ENCODE measurements at regions not wholly inside any gene's neighbourhood (a gene's known extent, or its start where the extent isn't known, plus 50 kb on each side); places are given as distances from the start of the nearest gene placed in this dataset.

DNA sequence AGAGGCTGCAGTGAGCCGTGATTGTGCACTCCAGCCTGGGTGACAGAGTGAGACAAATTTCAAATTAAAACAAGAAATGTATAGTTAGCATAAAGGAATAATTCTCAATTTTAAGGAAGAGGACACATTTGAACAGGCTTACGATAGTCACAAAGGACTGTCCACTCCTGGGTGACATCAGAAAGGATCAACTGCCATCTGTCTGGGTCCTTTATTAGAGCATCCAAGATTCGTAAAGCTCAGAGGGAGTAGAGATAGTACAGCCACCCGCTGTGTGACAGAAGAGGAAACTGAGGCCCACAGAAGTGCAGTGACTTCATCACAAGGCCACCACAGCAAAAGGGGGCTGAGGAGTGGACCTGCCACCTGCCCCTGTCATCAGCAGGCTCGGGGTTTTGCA lies 149.3 kb upstream of the RBPJ start:
- Mint-ChIP-seq H3K36me3 (no peaks in the 10 kb centered on the region), H3K27ac (no peak overlapping the region), H3K9me3 (peaks cover 0 to 5% (median 0%) of the 10 kb centered on the region in 7 donors), H3K4me1 (no peaks in the 10 kb centered on the region), H3K4me3 (no peak overlapping the region), H3K27me3 (ENCODE audit: low read depth in 3 of 3) (peaks cover 4 to 13% (median 9%) of the 10 kb centered on the region in 3 donors)
- H2AFZ ChIP-seq (ENCODE audit: insufficient read depth, low read depth, low read length, poor library complexity, severe bottlenecking), result no peak overlapping the region
- no peaks in the 10 kb centered on the region for H3K4me1 ChIP-seq (ENCODE audit: control insufficient read depth in 1 of 2, insufficient read depth in 2 of 2, low read length in 2 of 2)
- no peak overlapping the region for H3K4me3 ChIP-seq (replicated peaks in 1 of 3; ENCODE audit: low read depth in 2 of 3, low read length in 3 of 3)
- H3K9me3 ChIP-seq (replicated peaks in 1 of 2; ENCODE audit: control insufficient read depth in 1 of 2, insufficient read depth in 1 of 2, low read length in 2 of 2), result no peaks in the 10 kb centered on the region
- no peaks in the 10 kb centered on the region for H3K79me2 ChIP-seq (ENCODE audit: insufficient read depth, low read length)
- no peak overlapping the region for H3K4me2 ChIP-seq (replicated peaks; ENCODE audit: extremely low read depth, low read length, poor library complexity, severe bottlenecking)
- no peak overlapping the region for H3K27ac ChIP-seq (ENCODE audit: low read depth in 1 of 2, low read length in 2 of 2)
- WGBS (ENCODE audit: insufficient coverage), result 95% methylated on average over 4 of the region's 5 CpGs
- DNase-seq, result no peak
- H3K9ac ChIP-seq (ENCODE audit: insufficient read depth, low read length, poor library complexity, severe bottlenecking), result no peak overlapping the region
- no peaks in the 10 kb centered on the region for H3K27me3 ChIP-seq (ENCODE audit: control insufficient read depth in 2 of 2, insufficient read depth in 2 of 2, low read length in 2 of 2)
- intact Hi-C loops (cut with micrococcal nuclease), result no loop called here
- no peaks in the 10 kb centered on the region for H4K20me1 ChIP-seq (ENCODE audit: insufficient read depth, low read length)
- no peak for TF ChIP-seq CTCF (IDR thresholded peaks at IDR 0.05)
- no peaks in the 10 kb centered on the region for H3K36me3 ChIP-seq (replicated peaks in 1 of 2; ENCODE audit: control insufficient read depth in 1 of 2, insufficient read depth in 2 of 2, low read length in 2 of 2)

DNA sequence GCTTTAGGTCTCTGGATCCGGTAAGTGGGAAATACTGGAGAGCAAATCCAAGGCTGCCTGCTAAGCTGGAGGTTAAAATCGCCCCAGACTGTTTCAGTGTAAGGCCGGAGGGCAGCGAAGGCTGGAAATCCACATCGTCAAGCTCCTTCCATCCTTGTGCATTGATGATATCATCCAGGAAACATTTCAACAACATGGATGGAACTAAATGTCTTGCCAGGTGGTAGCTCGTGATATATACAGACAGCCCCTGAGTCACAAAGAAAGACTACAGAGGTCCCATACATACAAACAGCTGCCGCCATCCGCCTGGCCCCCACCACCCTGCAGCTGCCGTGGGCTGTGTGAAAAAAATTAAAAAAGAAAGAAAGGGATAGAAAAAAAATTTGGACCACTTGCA lies 148.9 kb upstream of the RBPJ start:
- Histone ChIP-seq H3K4me1 (ENCODE audit: control insufficient read depth in 1 of 2, insufficient read depth in 2 of 2, low read length in 2 of 2) (no peaks in the 10 kb centered on the region), H3K27ac (ENCODE audit: low read depth in 1 of 2, low read length in 2 of 2) (no peak overlapping the region), H3K27me3 (ENCODE audit: control insufficient read depth in 2 of 2, insufficient read depth in 2 of 2, low read length in 2 of 2) (no peaks in the 10 kb centered on the region), H3K36me3 (replicated peaks in 1 of 2; ENCODE audit: control insufficient read depth in 1 of 2, insufficient read depth in 2 of 2, low read length in 2 of 2) (no peaks in the 10 kb centered on the region), H3K79me2 (ENCODE audit: insufficient read depth, low read length) (no peaks in the 10 kb centered on the region), H3K9ac (ENCODE audit: insufficient read depth, low read length, poor library complexity, severe bottlenecking) (no peak overlapping the region), H4K20me1 (ENCODE audit: insufficient read depth, low read length) (no peaks in the 10 kb centered on the region), H2AFZ (ENCODE audit: insufficient read depth, low read depth, low read length, poor library complexity, severe bottlenecking) (no peak overlapping the region), H3K4me2 (replicated peaks; ENCODE audit: extremely low read depth, low read length, poor library complexity, severe bottlenecking) (no peak overlapping the region), H3K9me3 (replicated peaks in 1 of 2; ENCODE audit: control insufficient read depth in 1 of 2, insufficient read depth in 1 of 2, low read length in 2 of 2) (no peaks in the 10 kb centered on the region), H3K4me3 (replicated peaks in 1 of 3; ENCODE audit: low read depth in 2 of 3, low read length in 3 of 3) (no peak overlapping the region)
- H3K36me3 Mint-ChIP-seq, result no peaks in the 10 kb centered on the region
- no peak overlapping the region for H3K27ac Mint-ChIP-seq
- intact Hi-C loops (cut with micrococcal nuclease), result no loop called here
- no peak for TF ChIP-seq CTCF (IDR thresholded peaks at IDR 0.05)
- H3K9me3 Mint-ChIP-seq, result peaks cover 0 to 5% (median 0%) of the 10 kb centered on the region in 7 donors
- WGBS (ENCODE audit: insufficient coverage), result 100% methylated on average over 1 of the region's 9 CpGs
- peaks cover 4 to 13% (median 9%) of the 10 kb centered on the region in 3 donors for H3K27me3 Mint-ChIP-seq (ENCODE audit: low read depth in 3 of 3)
- no peak overlapping the region for H3K4me3 Mint-ChIP-seq
- no peaks in the 10 kb centered on the region for H3K4me1 Mint-ChIP-seq
- DNase-seq, result no peak

Measured in CD14-positive monocyte (primary cell).